B cell (primary cell): ENCODE measurements at regions not wholly inside any gene's neighbourhood (a gene's known extent, or its start where the extent isn't known, plus 50 kb on each side); places are given as distances from the start of the nearest gene placed in this dataset.

ENCODE experiments used
- EZH2 ChIP-seq: IDR thresholded peaks from 2 replicates; pipeline ENCODE4 v1.6.1; 2012; ENCODE audit warnings: borderline replicate concordance, low read depth, mild to moderate bottlenecking, moderate library complexity, low read length; ENCODE audit not compliant: insufficient read depth, poor library complexity, severe bottlenecking
- TF ChIP-seq, protein P1 (sequence below): fragments of 200-600 bp; IDR thresholded peaks from one replicate; pipeline ENCODE4 v1.8.0; 2022; ENCODE audit warnings: antibody characterized with exemption, mild to moderate bottlenecking

DNA sequence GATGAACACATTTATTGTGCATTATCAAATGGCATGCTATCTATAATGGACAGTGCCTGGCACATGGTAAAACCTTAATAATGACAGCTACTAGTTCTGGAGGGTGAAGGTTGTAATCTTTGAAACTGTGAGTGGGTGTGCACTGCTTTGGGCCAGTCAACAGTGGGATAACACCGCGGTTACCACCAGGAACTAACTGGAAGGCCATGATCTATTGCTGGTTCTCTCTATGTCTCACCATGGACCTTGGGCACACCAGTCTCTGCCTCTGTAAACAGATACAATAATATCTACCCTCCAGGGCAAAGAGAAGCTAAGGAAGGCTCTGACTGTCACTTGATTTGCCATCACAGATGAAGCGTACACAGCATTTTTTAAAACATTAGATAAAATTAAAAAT is 198.6 kb upstream of the ESRRG start:
- TF ChIP-seq, protein P1, sequence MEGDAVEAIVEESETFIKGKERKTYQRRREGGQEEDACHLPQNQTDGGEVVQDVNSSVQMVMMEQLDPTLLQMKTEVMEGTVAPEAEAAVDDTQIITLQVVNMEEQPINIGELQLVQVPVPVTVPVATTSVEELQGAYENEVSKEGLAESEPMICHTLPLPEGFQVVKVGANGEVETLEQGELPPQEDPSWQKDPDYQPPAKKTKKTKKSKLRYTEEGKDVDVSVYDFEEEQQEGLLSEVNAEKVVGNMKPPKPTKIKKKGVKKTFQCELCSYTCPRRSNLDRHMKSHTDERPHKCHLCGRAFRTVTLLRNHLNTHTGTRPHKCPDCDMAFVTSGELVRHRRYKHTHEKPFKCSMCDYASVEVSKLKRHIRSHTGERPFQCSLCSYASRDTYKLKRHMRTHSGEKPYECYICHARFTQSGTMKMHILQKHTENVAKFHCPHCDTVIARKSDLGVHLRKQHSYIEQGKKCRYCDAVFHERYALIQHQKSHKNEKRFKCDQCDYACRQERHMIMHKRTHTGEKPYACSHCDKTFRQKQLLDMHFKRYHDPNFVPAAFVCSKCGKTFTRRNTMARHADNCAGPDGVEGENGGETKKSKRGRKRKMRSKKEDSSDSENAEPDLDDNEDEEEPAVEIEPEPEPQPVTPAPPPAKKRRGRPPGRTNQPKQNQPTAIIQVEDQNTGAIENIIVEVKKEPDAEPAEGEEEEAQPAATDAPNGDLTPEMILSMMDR, result no peak
- no peak for TF ChIP-seq EZH2
